SH-SY5Y (cell line): ENCODE measurements at regions not wholly inside any gene's neighbourhood (a gene's known extent, or its start where the extent isn't known, plus 50 kb on each side); places are given as distances from the start of the nearest gene placed in this dataset.

Source experiments
- GATA2 ChIP-seq: IDR thresholded peaks from 2 replicates; pipeline ENCODE4 v1.6.1; 2011; ENCODE audit warnings: mild to moderate bottlenecking, low read depth, low read length
- GATA3 ChIP-seq: IDR thresholded peaks from 2 replicates; pipeline ENCODE4 v1.6.1; 2011; ENCODE audit warnings: low read depth, mild to moderate bottlenecking, low read length, moderate library complexity

GRCh38 chr6:137999815-138000214 lies 107.4 kb downstream of the PERP start:
- TF ChIP-seq GATA2 (no peak), GATA3 (no peak)
